Stimulated activated CD8-positive, alpha-beta memory T cell treated with anti-CD3 and anti-CD28 coated beads, Interleukin-4, amount 100 ng/mL, for 1 hour (primary cell): ENCODE measurements at regions not wholly inside any gene's neighbourhood (a gene's known extent, or its start where the extent isn't known, plus 50 kb on each side); places are given as distances from the start of the nearest gene placed in this dataset.

Source experiments
- DNase-seq, 2 donors: peaks; one replicate each; pipeline ENCODE4 v3.0.0-alpha.2; 2020; ENCODE audit warnings: low read depth in 2 of 2, low spot score in 1 of 2

- DNase-seq, result no peak
Observed at GRCh38 chr12:124633365-124634362, 66.3 kb upstream of the NCOR2 start.

DNA sequence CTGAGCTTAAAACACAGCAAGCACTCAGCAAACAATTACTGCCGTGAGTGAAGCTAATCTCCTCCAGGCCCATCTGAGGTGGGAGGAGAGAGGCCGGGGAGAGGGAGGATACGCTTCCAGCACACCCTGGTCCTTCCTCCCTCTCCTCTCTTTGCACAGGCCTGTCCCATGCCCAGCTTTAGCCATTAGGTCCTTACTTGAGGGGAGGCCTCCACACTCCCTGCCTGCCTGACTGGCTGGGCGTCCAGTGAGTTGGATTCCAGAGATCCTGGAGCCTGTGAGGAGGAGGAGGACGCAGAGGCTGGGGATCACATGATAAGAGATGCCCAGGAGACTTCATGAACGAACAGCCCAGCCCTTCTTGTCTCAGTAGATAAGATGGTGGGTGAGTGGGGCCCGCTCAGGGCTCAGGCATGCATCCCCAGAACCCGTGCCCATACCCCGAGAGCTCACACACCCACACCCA is 65.1 kb upstream of the NCOR2 start:
- DNase-seq, result no peak

GRCh38 chr12:124631681-124632256 is 64.4 kb upstream of the NCOR2 start:
- no peak for DNase-seq

DNA sequence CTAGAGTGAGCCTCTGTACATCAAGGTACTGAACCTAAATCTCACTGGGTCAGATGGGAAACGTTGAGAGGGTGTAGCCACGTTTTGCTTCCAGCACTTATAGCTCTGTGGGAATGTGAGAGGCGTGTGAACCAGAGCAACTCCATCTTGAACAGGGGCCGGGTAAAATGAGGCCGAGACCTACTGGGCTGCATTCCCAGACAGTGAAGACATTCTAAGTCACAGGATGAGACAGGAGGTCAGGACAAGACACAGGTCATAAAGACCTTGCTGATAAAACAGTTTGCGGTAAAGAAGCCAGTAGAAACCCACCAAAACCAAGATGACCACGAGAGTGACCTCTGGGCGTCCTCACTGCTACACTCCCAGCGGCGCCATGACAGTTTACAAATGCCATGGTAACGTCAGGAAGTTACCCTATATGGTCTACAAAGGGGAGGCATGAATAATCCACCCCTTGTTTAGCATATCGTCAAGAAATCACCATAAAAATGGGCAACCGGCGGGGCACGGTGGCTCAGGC is 63.4 kb upstream of the NCOR2 start:
- no peak for DNase-seq

DNA sequence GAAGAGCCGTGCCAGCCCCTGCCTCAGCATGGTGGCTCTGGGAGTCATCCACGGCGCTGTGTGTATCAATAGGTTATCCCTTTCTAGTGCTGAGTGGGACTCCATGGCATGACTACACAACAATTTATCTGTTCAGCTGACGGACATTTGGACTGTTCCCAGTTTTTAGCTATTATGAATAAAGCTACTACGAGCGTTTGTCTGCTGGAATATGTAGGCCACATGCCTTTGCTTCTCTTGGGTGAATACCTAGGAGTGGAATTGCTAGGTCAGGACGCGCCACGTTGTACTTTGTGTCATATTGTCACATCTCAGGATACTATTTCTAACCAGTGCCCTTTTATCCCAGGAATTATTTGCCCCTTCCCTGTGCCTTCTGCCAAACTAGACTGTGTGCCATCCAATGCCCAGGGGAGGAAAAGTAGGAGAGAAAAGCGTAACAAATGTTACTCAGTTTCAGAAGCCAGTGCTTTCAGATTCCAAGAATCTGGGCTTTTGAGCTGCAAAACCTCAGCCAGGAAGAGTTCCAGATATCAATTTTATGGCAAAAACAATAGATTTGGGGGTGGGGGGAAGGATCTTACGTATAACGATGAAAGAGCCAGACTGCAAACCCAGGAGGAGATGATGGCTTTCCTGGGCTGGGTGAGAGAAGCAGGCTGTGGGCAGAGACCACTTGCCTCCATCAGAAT is 62.5 kb upstream of the NCOR2 start:
- DNase-seq, result no peak

DNA sequence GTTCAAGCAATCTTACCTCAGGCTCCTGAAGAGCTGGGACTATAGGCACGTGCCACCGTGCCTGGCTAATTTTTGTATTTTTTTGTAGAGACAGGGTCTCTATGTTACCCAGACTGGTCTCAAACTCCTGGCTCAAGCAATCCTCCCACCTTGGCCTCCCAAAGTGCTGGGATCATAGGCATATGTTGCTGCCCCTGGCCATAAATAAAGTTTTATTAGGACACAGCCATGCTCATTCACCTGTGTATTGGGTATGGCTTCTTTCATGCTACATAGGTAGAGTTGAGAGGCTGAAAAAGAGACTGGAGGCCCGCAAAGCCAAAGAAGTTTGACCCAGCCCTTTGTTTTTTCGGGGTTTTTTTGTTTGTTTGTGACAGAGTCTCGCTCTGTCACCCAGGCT is 61.7 kb upstream of the NCOR2 start:
- DNase-seq, result no peak

DNA sequence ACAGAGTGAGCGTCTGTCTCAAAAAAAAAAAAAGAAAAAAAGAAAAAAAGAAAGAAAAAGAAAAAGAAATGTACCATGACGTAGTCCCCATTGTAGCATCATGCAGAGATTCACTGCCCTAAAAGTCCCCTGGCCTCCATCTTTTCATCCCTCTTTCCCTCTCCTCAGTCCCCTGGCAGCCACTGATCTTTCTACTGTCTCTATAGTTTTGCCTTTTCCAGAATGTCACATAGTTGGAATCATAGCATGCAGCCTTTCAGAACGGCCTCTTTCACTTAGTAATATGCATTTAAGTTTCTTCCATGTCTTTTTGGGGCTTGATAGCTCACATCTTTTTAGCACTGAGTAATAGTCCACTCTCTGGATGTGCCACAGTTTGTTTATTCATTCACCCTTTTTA is 60.5 kb upstream of the NCOR2 start:
- DNase-seq, result no peak

GRCh38 chr12:124626971-124627411 is 59.6 kb upstream of the NCOR2 start:
- DNase-seq, result no peak

DNA sequence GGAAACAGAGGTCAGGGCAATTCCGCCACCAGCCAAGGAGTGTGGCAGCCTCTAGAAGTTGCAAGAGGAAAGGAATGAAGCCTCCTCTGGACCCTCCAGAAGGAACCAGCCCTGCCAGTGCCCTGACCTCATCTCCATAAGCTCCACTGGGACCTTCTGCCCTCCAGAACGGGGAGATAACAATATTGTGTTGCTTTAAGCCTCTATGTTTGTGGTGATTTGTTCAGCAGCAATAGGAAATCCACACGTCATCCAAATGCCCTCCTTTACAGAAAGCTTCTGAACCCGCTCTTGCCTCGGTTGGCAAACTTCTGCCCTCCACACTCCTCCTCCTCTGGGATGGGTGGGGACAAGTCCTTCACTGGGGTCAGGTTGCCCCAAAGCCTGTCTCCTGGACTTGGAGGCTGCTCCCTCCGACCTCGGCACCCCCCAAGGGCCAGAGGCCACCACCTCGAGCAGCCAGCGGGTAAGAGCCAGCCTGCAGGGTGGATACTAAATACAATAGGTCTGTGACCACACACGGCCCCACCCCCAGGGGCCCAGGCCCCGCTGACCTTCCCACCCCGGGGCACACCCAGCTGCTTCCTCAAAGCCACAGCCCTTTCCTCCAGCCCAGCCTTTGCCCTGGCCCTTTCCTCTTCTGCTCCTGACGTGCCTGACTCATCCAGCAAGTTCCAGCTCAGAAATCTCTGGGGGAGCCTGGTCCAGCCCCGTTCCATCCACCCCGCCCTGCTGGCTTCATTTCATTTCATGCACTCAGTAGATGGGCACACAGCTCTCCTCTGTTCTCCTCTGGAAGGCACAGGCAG is 58.7 kb upstream of the NCOR2 start:
- no peak for DNase-seq

DNA sequence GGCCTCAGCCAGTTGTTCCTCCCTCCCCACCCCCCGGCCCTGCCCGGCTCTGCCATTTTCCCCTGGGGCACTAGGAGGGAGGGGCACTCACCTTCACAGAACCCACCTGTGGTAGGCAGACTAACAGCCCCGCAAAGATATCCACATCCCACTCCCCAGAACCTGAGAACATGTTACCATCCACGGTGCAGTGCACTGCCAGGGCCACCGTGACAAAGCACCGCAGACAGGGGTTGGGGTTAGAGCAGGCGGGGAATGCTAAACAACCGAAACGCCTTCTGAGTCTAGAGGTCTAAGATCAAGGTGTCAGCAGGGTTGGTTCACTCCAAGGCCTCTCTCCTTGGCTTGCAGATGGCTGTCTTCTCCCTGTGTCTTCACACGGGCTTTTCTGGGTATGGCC is 57.4 kb upstream of the NCOR2 start:
- no peak for DNase-seq

- no peak for DNase-seq
Observed at GRCh38 chr12:124623344-124624035, 56.1 kb upstream of the NCOR2 start.

GRCh38 chr12:124622764-124623163 is 55.4 kb upstream of the NCOR2 start:
- DNase-seq, result no peak

- no peak for DNase-seq
Observed at GRCh38 chr12:124622331-124622730, 54.9 kb upstream of the NCOR2 start.

DNA sequence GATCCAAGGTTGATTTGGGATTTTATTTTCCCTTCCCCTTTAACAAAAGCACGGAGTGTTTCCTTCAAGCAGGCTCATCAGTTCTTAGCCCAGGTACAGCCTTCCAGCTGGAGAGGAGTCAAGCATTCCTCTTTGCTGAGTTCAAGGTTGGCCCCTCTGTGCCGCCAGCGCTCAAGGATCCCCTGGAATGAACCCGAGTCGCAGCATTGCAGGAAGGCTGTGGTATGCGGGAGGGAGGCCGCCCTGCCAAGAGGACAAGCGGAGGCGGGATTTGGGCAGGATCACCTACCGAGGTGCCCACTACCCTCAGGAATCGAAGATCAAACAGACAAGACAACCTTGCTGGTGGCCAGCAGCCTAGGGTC is 53.9 kb upstream of the NCOR2 start:
- DNase-seq, result no peak

DNA sequence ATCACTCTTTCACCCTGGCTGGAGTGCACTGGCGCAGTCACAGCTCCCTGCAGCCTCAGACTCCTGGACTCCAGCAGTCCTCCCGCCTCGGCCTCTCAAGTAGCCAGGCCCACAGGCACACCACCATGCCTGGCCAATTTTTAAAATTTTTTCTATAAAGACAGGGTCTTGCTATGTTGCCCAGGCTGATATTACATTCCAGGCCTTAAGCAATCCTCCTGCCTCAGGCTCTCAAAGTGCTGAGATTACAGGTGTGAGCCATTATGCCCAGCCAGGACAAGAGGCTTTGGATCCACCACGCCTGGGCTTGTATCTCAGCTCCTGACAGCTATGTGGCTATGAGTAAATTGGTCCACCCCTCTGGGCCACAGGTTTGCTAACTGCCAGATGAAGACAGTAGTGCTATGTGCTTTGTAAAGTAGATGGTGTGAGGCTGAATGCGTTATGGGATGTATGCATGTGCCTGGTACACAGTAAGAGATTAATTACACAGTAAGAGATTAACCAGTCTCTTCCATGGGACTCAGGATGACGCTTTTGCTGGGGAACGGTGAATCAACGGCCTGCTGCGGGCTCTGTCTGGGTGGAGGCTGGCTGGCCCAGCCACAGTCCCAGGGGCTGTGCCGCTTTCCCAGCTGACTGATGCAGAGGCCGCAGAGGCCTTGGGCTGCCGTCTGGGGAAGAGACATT is 53.3 kb upstream of the NCOR2 start:
- no peak for DNase-seq

- no peak for DNase-seq
Observed at GRCh38 chr12:124618291-124618902, 51.0 kb upstream of the NCOR2 start.

GRCh38 chr12:124617615-124618014 is 50.2 kb upstream of the NCOR2 start:
- DNase-seq, result no peak
